Gastrocnemius medialis (tissue), 4 donors: ENCODE measurements at regions not wholly inside any gene's neighbourhood (a gene's known extent, or its start where the extent isn't known, plus 50 kb on each side); places are given as distances from the start of the nearest gene placed in this dataset.

Source experiments
- POLR2A ChIP-seq, 2 donors: fragments of 450-650 bp; IDR thresholded peaks; one replicate each; pipeline ENCODE4 v1.6.1; 2017; ENCODE audit warnings: antibody characterized with exemption in 2 of 2, mild to moderate bottlenecking in 2 of 2, moderate library complexity in 2 of 2
- TF ChIP-seq, protein P1 (sequence below), 5 experiments: fragments of 450-650 bp in 3 of 5; fragments of 200-600 bp in 2 of 5; sonication (generic) in 2 of 5; IDR thresholded peaks in 4 of 5; conservative IDR thresholded peaks in 1 of 5; 1 replicate in 4 of 5; 2 replicates in 1 of 5; pipeline ENCODE4 v1.5.1; 2016 to 2019; ENCODE audit warnings: antibody characterized with exemption in 5 of 5, mild to moderate bottlenecking in 3 of 5, moderate library complexity in 3 of 5

DNA sequence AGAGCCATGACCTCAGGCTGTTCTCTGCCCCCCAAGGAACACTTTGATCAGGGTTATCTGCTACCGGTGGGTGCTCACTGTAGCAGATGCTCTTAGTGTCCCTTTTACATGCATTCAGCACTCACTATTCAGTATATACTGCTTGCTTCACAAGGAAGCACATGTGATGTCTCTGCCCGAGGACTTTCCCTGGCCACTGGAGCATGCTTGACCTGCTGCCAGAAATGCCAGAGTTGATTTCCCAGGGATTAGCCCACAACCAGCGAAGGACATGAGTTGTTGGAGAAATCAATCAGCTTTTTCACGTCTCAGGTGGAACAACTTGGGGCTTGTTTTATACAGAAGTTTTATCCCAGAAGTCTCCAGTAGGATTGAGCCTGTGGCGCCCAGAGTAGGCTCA is 51.2 kb upstream of the RPS6KA3 start:
- TF ChIP-seq, protein P1, sequence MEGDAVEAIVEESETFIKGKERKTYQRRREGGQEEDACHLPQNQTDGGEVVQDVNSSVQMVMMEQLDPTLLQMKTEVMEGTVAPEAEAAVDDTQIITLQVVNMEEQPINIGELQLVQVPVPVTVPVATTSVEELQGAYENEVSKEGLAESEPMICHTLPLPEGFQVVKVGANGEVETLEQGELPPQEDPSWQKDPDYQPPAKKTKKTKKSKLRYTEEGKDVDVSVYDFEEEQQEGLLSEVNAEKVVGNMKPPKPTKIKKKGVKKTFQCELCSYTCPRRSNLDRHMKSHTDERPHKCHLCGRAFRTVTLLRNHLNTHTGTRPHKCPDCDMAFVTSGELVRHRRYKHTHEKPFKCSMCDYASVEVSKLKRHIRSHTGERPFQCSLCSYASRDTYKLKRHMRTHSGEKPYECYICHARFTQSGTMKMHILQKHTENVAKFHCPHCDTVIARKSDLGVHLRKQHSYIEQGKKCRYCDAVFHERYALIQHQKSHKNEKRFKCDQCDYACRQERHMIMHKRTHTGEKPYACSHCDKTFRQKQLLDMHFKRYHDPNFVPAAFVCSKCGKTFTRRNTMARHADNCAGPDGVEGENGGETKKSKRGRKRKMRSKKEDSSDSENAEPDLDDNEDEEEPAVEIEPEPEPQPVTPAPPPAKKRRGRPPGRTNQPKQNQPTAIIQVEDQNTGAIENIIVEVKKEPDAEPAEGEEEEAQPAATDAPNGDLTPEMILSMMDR (IDR thresholded peaks at IDR 0.05 in 4 of 5, conservative IDR thresholded peaks at IDR 0.05 in 1 of 5), result no peak
- TF ChIP-seq POLR2A (IDR thresholded peaks at IDR 0.05), result no peak
